HepG2 (cell line): ENCODE measurements at regions not wholly inside any gene's neighbourhood (a gene's known extent, or its start where the extent isn't known, plus 50 kb on each side); places are given as distances from the start of the nearest gene placed in this dataset.

Experiments
- ATAC-seq: fragments of 200-7000 bp; cut with Tn5 transposase; 3 replicates; pipeline ENCODE4 v1.9.1; 2020; ENCODE audit warnings: mild to moderate bottlenecking, moderate library complexity
- BruUV-seq: library from RNA; stranded (reverse); fragments of 400-500 nt; replicated peaks from 2 replicates; lab custom pipeline; 2021; lab: Mats Ljungman, UMichigan
- CTCF ChIA-PET: fragments of 300-600 bp; formaldehyde crosslinking; extraction: SDS; loops from one replicate; lab custom pipeline; 2021; ENCODE audit warnings: low total read pairs, inconsistent platforms, low intra/inter-chr PET ratio; lab: Yijun Ruan, JAX
- POLR2A ChIA-PET: fragments of 350-600 bp; sonication (Branson Sonifier 250); formaldehyde crosslinking; loops from one replicate; lab custom pipeline; 2020; ENCODE audit warnings: antibody characterized with exemption, inconsistent platforms; lab: Yijun Ruan, JAX
- DNase-seq: peaks from one replicate; pipeline ENCODE4 v3.0.0-alpha.2; 2015; ENCODE audit warnings: low spot score
- FAIRE-seq: peaks from 3 replicates; lab custom pipeline; 2011; peaks lifted over from hg19 to GRCh38; lab: Jason Lieb, UNC
- H2AFZ ChIP-seq: one replicate; pipeline ENCODE4 v1.6.1; 2011; ENCODE audit warnings: low read length, inconsistent platforms
- H3K27ac ChIP-seq: fragments of 300-600 bp; 3 replicates; pipeline ENCODE4 v1.8.0; 2011; ENCODE audit warnings: mixed run types, mild to moderate bottlenecking, mixed read lengths, low read length, inconsistent platforms; ENCODE audit not compliant: insufficient read depth; ENCODE audit errors: extremely low read length
- H3K27me3 ChIP-seq, 2 experiments: fragments of 200-600 bp in 1 of 2; 2 replicates in 1 of 2; 3 replicates in 1 of 2; pipeline versions ENCODE4 v1.6.0 to v1.8.0; 2011; ENCODE audit warnings: low read length in 2 of 2, mild to moderate bottlenecking in 2 of 2, moderate library complexity in 2 of 2, inconsistent platforms in 1 of 2; ENCODE audit not compliant: insufficient read depth in 2 of 2, control insufficient read depth in 1 of 2
- H3K36me3 ChIP-seq, 2 experiments: fragments of 200-600 bp in 1 of 2; replicated peaks in 1 of 2; 2 replicates in 1 of 2; 3 replicates in 1 of 2; pipeline versions ENCODE4 v1.5.1 to v1.8.0; 2011; ENCODE audit warnings: low read length in 2 of 2, inconsistent platforms in 1 of 2; ENCODE audit not compliant: insufficient read depth in 2 of 2, control insufficient read depth in 1 of 2
- H3K4me1 ChIP-seq: 2 replicates; pipeline ENCODE4 v1.5.1; 2012; ENCODE audit warnings: low read length, inconsistent platforms; ENCODE audit not compliant: insufficient read depth
- H3K4me2 ChIP-seq: 2 replicates; pipeline ENCODE4 v1.6.0; 2011; ENCODE audit warnings: low read depth, low read length, inconsistent platforms
- H3K4me3 ChIP-seq, 3 experiments: fragments of 200-600 bp in 1 of 3; sonication (generic), shearing (Covaris generic) in 1 of 3; replicated peaks in 1 of 3; 2 replicates each; pipeline ENCODE4 v1.5.1; 2011 to 2016; ENCODE audit warnings: low read length in 3 of 3, inconsistent platforms in 2 of 3, low read depth in 2 of 3, mild to moderate bottlenecking in 2 of 3, control low read depth in 1 of 3, mixed read lengths in 1 of 3; ENCODE audit not compliant: insufficient read depth in 1 of 3
- H3K79me2 ChIP-seq: one replicate; pipeline ENCODE4 v1.6.1; 2011; ENCODE audit warnings: low read length, inconsistent platforms; ENCODE audit not compliant: insufficient read depth
- H3K9ac ChIP-seq: 2 replicates; pipeline ENCODE4 v1.6.0; 2011; ENCODE audit warnings: mild to moderate bottlenecking, low read depth, low read length, inconsistent platforms; ENCODE audit not compliant: insufficient read depth
- H3K9me3 ChIP-seq: 2 replicates; pipeline ENCODE4 v1.5.1; 2012; ENCODE audit warnings: mild to moderate bottlenecking, low read length
- H4K20me1 ChIP-seq: 2 replicates; pipeline ENCODE4 v1.6.0; 2011; ENCODE audit warnings: inconsistent platforms, mild to moderate bottlenecking, low read length, moderate library complexity; ENCODE audit not compliant: insufficient read depth
- FLYWCH1 ChIP-seq: sonication (generic); formaldehyde crosslinking; IDR thresholded peaks from 2 replicates; pipeline ENCODE4 v1.8.1; 2023; ENCODE audit warnings: mild to moderate bottlenecking, missing genetic modification reagents
- FOSL2 ChIP-seq: sonication (generic); formaldehyde crosslinking; IDR thresholded peaks from 2 replicates; pipeline ENCODE4 v1.4.0; 2020; ENCODE audit warnings: missing genetic modification reagents
- GATA4 ChIP-seq: sonication (generic); IDR thresholded peaks from 2 replicates; pipeline ENCODE4 v1.6.1; 2016; ENCODE audit warnings: antibody characterized with exemption, low read depth, borderline replicate concordance
- GLI4 ChIP-seq: sonication (generic); formaldehyde crosslinking; IDR thresholded peaks from 2 replicates; pipeline ENCODE4 v1.5.1; 2020; ENCODE audit warnings: missing genetic modification reagents, mild to moderate bottlenecking, moderate library complexity, borderline replicate concordance
- HMG20A ChIP-seq: IDR thresholded peaks from 2 replicates; pipeline ENCODE4 v1.6.1; 2016; ENCODE audit warnings: borderline replicate concordance
- TMF1 ChIP-seq: sonication (generic); formaldehyde crosslinking; IDR thresholded peaks from 2 replicates; pipeline ENCODE4 v1.8.1; 2022; ENCODE audit warnings: low read depth, missing genetic modification reagents
- ZNF747 ChIP-seq: sonication (generic); formaldehyde crosslinking; IDR thresholded peaks from 2 replicates; pipeline ENCODE4 v1.8.1; 2023; ENCODE audit warnings: missing genetic modification reagents, mild to moderate bottlenecking, borderline replicate concordance
- ZSCAN20 ChIP-seq: sonication (generic); formaldehyde crosslinking; IDR thresholded peaks from 2 replicates; pipeline ENCODE4 v1.4.0; 2020; ENCODE audit warnings: missing genetic modification reagents, mild to moderate bottlenecking, borderline replicate concordance
- WGBS: methylation state at CpG from one replicate; pipeline ENCODE4 v1.1.6; 2017; ENCODE audit warnings: low lambda C conversion rate; 5-methylcytosine and 5-hydroxymethylcytosine counted together
- in situ Hi-C: cut with HindIII; loops from 2 replicates; pipeline ENCODE4 v1.10.0; 2017; ENCODE audit warnings: low pct_unique_long_range_greater_than_20kb; ENCODE audit not compliant: extremely low pct_ligation_motif_present
- intact Hi-C: fragments of 100-400 bp; cut with micrococcal nuclease; formaldehyde crosslinking; loops from one replicate; pipeline ENCODE4 v1.10.0; 2022; ENCODE audit not compliant: unreplicated experiment
- TF ChIP-seq, protein P1 (sequence below): sonication (generic); formaldehyde crosslinking; IDR thresholded peaks from 2 replicates; pipeline ENCODE4 v1.9.0; 2021; ENCODE audit warnings: missing genetic modification reagents, borderline replicate concordance
- TF ChIP-seq, protein P2 (sequence below): sonication (generic); formaldehyde crosslinking; IDR thresholded peaks from 2 replicates; pipeline ENCODE4 v1.5.0; 2020; ENCODE audit warnings: mild to moderate bottlenecking, missing genetic modification reagents

DNA sequence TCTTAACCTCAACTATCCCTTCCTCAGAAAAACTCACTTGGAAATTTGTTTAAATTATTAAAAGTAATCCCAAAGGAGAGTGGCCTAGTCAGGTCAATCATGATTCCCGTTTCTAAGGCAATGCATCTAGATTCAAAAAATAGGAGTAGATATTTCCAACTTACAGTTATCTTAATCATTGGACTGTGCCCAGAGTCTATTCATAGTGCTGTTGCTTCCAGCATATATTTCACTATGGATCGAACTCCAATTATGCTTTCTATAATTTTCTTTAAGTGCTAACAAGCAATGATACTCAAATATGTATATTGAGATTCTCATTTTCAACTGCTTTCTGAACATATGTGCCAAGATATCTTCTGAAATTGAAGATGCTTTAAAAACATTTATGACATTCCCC lies 229.2 kb upstream of the NWD2 start:
- H3K9me3 ChIP-seq, result no peaks in the 10 kb centered on the region
- ChIA-PET CTCF (no interaction called here), POLR2A (no interaction called here)
- no peak overlapping the region for H3K9ac ChIP-seq
- no peak overlapping the region for H3K4me2 ChIP-seq
- FAIRE-seq (no peak), DNase-seq (no peak), ATAC-seq (no peak)
- TF ChIP-seq GATA4 (no peak), FLYWCH1 (CRISPR knock-in tag) (no peak), HMG20A (CRISPR knock-in tag) (no peak), FOSL2 (CRISPR knock-in tag) (no peak)
- TF ChIP-seq, protein P1, sequence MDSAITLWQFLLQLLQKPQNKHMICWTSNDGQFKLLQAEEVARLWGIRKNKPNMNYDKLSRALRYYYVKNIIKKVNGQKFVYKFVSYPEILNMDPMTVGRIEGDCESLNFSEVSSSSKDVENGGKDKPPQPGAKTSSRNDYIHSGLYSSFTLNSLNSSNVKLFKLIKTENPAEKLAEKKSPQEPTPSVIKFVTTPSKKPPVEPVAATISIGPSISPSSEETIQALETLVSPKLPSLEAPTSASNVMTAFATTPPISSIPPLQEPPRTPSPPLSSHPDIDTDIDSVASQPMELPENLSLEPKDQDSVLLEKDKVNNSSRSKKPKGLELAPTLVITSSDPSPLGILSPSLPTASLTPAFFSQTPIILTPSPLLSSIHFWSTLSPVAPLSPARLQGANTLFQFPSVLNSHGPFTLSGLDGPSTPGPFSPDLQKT, result no peak
- no peak overlapping the region for H3K4me3 ChIP-seq
- H3K36me3 ChIP-seq, result no peaks in the 10 kb centered on the region
- no peak overlapping the region for H3K27ac ChIP-seq
- H3K4me1 ChIP-seq, result no peaks in the 10 kb centered on the region
- H2AFZ ChIP-seq, result no peak overlapping the region
- no peaks in the 10 kb centered on the region for H4K20me1 ChIP-seq
- no TSS peak for BruUV-seq
- WGBS, result 0% methylated on average over 2 of the region's 2 CpGs
- H3K27me3 ChIP-seq, result no peaks in the 10 kb centered on the region; a peak in 1 of 5 replicates
- in situ Hi-C loops, result no loop called here
- no peaks in the 10 kb centered on the region for H3K79me2 ChIP-seq
- intact Hi-C loops, result no loop called here

DNA sequence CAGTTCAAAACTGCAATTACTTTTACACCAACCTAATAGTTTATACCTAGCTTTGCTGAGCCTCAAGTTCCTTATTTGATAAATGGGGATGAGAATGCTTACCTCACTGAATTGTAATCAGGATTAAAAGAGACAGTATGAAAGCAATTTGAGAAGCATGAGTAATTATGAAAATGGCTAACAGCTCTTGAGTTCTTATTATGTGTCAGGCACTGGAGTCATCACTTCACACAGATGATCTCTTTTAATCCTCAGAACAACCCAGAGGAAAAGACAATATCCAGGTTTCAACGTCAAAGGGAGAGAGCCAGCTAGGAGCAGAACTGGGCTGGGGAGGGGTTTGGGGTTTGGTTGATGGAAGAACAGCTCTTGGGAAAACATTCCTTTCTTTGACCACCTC lies 221.0 kb upstream of the NWD2 start:
- no peak for FAIRE-seq
- H3K79me2 ChIP-seq, result no peaks in the 10 kb centered on the region
- H3K4me3 ChIP-seq, result no peak overlapping the region
- no TSS peak for BruUV-seq
- intact Hi-C loops (no loop called here), in situ Hi-C loops (no loop called here)
- H3K36me3 ChIP-seq, result no peaks in the 10 kb centered on the region
- ChIA-PET CTCF (no interaction called here), POLR2A (no interaction called here)
- ATAC-seq, result no peak
- no peak overlapping the region for H2AFZ ChIP-seq
- H4K20me1 ChIP-seq, result no peaks in the 10 kb centered on the region
- no peak overlapping the region for H3K4me2 ChIP-seq
- H3K9me3 ChIP-seq, result no peaks in the 10 kb centered on the region
- H3K9ac ChIP-seq, result no peak overlapping the region
- H3K27ac ChIP-seq, result no peak overlapping the region
- H3K27me3 ChIP-seq, result no peaks in the 10 kb centered on the region; a peak in 1 of 5 replicates
- no peaks in the 10 kb centered on the region for H3K4me1 ChIP-seq
- no peak for DNase-seq
- no peak for TF ChIP-seq GLI4 (CRISPR knock-in tag)
- TF ChIP-seq, protein P2, sequence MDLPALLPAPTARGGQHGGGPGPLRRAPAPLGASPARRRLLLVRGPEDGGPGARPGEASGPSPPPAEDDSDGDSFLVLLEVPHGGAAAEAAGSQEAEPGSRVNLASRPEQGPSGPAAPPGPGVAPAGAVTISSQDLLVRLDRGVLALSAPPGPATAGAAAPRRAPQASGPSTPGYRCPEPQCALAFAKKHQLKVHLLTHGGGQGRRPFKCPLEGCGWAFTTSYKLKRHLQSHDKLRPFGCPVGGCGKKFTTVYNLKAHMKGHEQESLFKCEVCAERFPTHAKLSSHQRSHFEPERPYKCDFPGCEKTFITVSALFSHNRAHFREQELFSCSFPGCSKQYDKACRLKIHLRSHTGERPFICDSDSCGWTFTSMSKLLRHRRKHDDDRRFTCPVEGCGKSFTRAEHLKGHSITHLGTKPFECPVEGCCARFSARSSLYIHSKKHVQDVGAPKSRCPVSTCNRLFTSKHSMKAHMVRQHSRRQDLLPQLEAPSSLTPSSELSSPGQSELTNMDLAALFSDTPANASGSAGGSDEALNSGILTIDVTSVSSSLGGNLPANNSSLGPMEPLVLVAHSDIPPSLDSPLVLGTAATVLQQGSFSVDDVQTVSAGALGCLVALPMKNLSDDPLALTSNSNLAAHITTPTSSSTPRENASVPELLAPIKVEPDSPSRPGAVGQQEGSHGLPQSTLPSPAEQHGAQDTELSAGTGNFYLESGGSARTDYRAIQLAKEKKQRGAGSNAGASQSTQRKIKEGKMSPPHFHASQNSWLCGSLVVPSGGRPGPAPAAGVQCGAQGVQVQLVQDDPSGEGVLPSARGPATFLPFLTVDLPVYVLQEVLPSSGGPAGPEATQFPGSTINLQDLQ (CRISPR knock-in tag), result no peak
- TF ChIP-seq ZNF747 (CRISPR knock-in tag), result no peak
- no peak for TF ChIP-seq TMF1 (CRISPR knock-in tag)
- no peak for TF ChIP-seq ZSCAN20
- 0% methylated on average over 1 of the region's 1 CpG for WGBS
